ENCODE measurements at regions not wholly inside any gene's neighbourhood (a gene's known extent, or its start where the extent isn't known, plus 50 kb on each side); places are given as distances from the start of the nearest gene placed in this dataset.

- WGBS, 2 experiments (ENCODE audit: insufficient coverage in 1 of 2, insufficient read length in 1 of 2) = 90 to 91% methylated on average over 3 to 10 of the region's 10 CpGs
- Histone ChIP-seq H3K4me3 (ENCODE audit: low read length) (no peak overlapping the region), H3K27ac (ENCODE audit: low read depth, low read length) (no peak overlapping the region), H3K4me1 (ENCODE audit: control insufficient read depth, insufficient read depth, low read length) (peaks cover 8% of the 10 kb centered on the region), H3K36me3 (ENCODE audit: control insufficient read depth, insufficient read depth, low read length) (no peaks in the 10 kb centered on the region), H3K9me3 (ENCODE audit: control insufficient read depth, low read length) (no peaks in the 10 kb centered on the region), H3K9ac (ENCODE audit: extremely low read depth, low read length, poor library complexity, severe bottlenecking) (no peak overlapping the region), H3K27me3 (ENCODE audit: control insufficient read depth, insufficient read depth, low read length, poor library complexity, severe bottlenecking) (no peaks in the 10 kb centered on the region)
- no peak for TF ChIP-seq CTCF (conservative IDR thresholded peaks at IDR 0.05)
- no peak overlapping the region for H3K4me3 Mint-ChIP-seq
- H3K27ac Mint-ChIP-seq = no peak overlapping the region
- no peaks in the 10 kb centered on the region for H3K27me3 Mint-ChIP-seq (ENCODE audit: insufficient read depth)
- H3K36me3 Mint-ChIP-seq (ENCODE audit: low read depth) = no peaks in the 10 kb centered on the region
- H3K4me1 Mint-ChIP-seq = peaks cover 25% of the 10 kb centered on the region
- no peak for DNase-seq
- no peaks in the 10 kb centered on the region for H3K9me3 Mint-ChIP-seq
These were observed 126.4 kb upstream of the RAI14 start for GRCh38 chr5:34529581-34530331.

GRCh38 chr5:34530637-34531036 is 125.5 kb upstream of the RAI14 start:
- Mint-ChIP-seq H3K4me1 (peaks cover 25% of the 10 kb centered on the region), H3K27me3 (ENCODE audit: insufficient read depth) (no peaks in the 10 kb centered on the region)
- 98 to 100% methylated on average over 2 of the region's 2 CpGs for WGBS, 2 experiments (ENCODE audit: insufficient coverage in 1 of 2, insufficient read length in 1 of 2)

GRCh38 chr5:34531751-34532360 is 124.3 kb upstream of the RAI14 start:
- Histone ChIP-seq H3K27me3 (ENCODE audit: control insufficient read depth, insufficient read depth, low read length, poor library complexity, severe bottlenecking) (no peaks in the 10 kb centered on the region), H3K9ac (ENCODE audit: extremely low read depth, low read length, poor library complexity, severe bottlenecking) (no peak overlapping the region), H3K4me3 (ENCODE audit: low read length) (no peak overlapping the region), H3K9me3 (ENCODE audit: control insufficient read depth, low read length) (no peaks in the 10 kb centered on the region), H3K27ac (ENCODE audit: low read depth, low read length) (no peak overlapping the region), H3K4me1 (ENCODE audit: control insufficient read depth, insufficient read depth, low read length) (peaks cover 5% of the 10 kb centered on the region), H3K36me3 (ENCODE audit: control insufficient read depth, insufficient read depth, low read length) (no peaks in the 10 kb centered on the region)
- Mint-ChIP-seq H3K9me3 (no peaks in the 10 kb centered on the region), H3K27ac (no peak overlapping the region), H3K4me3 (no peak overlapping the region), H3K27me3 (ENCODE audit: insufficient read depth) (no peaks in the 10 kb centered on the region), H3K4me1 (peaks cover 21% of the 10 kb centered on the region), H3K36me3 (ENCODE audit: low read depth) (no peaks in the 10 kb centered on the region)
- TF ChIP-seq CTCF (conservative IDR thresholded peaks at IDR 0.05) = no peak
- no peak for DNase-seq
- WGBS, 2 experiments (ENCODE audit: insufficient coverage in 1 of 2, insufficient read length in 1 of 2) = 83 to 95% methylated on average over 5 to 8 of the region's 8 CpGs

More at GRCh38 chr5:34530637-34531036, 125.5 kb upstream of the RAI14 start:
- TF ChIP-seq CTCF (conservative IDR thresholded peaks at IDR 0.05) = no peak
- Mint-ChIP-seq H3K27ac (no peak overlapping the region), H3K36me3 (ENCODE audit: low read depth) (no peaks in the 10 kb centered on the region), H3K4me3 (no peak overlapping the region), H3K9me3 (no peaks in the 10 kb centered on the region)
- Histone ChIP-seq H3K27me3 (ENCODE audit: control insufficient read depth, insufficient read depth, low read length, poor library complexity, severe bottlenecking) (no peaks in the 10 kb centered on the region), H3K4me3 (ENCODE audit: low read length) (no peak overlapping the region), H3K9ac (ENCODE audit: extremely low read depth, low read length, poor library complexity, severe bottlenecking) (no peak overlapping the region), H3K4me1 (ENCODE audit: control insufficient read depth, insufficient read depth, low read length) (peaks cover 8% of the 10 kb centered on the region), H3K27ac (ENCODE audit: low read depth, low read length) (no peak overlapping the region), H3K36me3 (ENCODE audit: control insufficient read depth, insufficient read depth, low read length) (no peaks in the 10 kb centered on the region), H3K9me3 (ENCODE audit: control insufficient read depth, low read length) (no peaks in the 10 kb centered on the region)
- DNase-seq = no peak

Data from endodermal cell (in vitro differentiated cells).